Stimulated activated memory B cell treated with anti-CD40 and anti-IgM and Interleukin-4, amounts not matched to agents 10 μg/mL and 1 μg/mL and 100 μg/mL, for 72 hours (primary cell): ENCODE measurements at regions not wholly inside any gene's neighbourhood (a gene's known extent, or its start where the extent isn't known, plus 50 kb on each side); places are given as distances from the start of the nearest gene placed in this dataset.
"Not testable (repeated sequence)": the region's sequence is repeated elsewhere in the genome, so short reads cannot be mapped to it uniquely, and the experiment has no call there.

ENCODE experiments used
- ATAC-seq: fragments of 150-1000 bp; cut with Tn5 transposase; 2 replicates; pipeline ENCODE4 v1.10.0; 2021
- H3K27ac Mint-ChIP-seq: one replicate; pipeline ENCODE4 v1.8.0; 2022; ENCODE audit warnings: mild to moderate bottlenecking, mixed read lengths
- H3K27me3 Mint-ChIP-seq: one replicate; pipeline ENCODE4 v1.8.0; 2022; ENCODE audit warnings: mixed read lengths
- H3K36me3 Mint-ChIP-seq: one replicate; pipeline ENCODE4 v1.8.0; 2022; ENCODE audit warnings: mixed read lengths
- H3K4me1 Mint-ChIP-seq: one replicate; pipeline ENCODE4 v1.8.0; 2022; ENCODE audit warnings: mixed read lengths
- H3K4me3 Mint-ChIP-seq: one replicate; pipeline ENCODE4 v1.8.0; 2022; ENCODE audit warnings: mild to moderate bottlenecking, moderate library complexity, mixed read lengths
- H3K9me3 Mint-ChIP-seq: one replicate; pipeline ENCODE4 v1.8.0; 2022; ENCODE audit warnings: mixed read lengths

DNA sequence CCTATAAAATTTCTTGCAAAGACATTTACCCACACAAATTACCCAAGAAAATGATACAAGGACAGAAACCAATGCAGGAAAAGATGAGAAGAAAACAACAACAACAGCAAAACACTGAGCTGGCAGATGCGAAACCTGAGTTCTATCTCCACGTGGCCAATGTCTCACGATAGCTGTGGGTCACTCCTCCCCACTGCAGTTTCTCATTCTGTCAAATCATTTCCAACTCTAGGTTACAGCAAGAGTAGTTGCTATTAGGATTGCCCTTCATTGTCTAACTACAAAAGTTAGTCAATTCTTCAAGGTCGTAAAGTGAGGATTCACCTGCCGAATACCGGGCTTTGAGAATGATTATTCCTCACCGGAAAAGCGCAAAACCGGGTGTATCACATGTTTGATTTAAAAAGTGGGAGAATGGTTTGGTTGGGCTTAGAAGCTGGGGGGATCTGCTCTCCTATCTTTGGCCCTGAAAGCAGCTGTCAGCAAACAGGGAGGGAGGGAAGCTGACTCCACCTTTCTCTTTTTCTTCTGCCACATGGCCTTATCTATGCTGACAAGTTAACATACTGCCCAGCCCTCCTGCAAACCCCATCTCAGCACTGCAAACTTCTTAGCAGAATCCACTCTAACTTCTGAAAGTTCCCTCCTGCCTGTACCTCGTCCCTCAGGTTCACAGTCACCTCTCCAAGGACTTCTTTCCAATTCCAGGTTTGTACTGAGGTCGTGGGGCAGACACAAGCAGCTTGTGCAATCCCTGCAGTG, 473.0 kb downstream of the SOX11 start:
- ATAC-seq, result no peak
- H3K4me1 Mint-ChIP-seq, result peaks cover 10% of the 10 kb centered on the region
- H3K9me3 Mint-ChIP-seq, result peaks cover 6% of the 10 kb centered on the region
- H3K27ac Mint-ChIP-seq, result no peak overlapping the region
- no peaks in the 10 kb centered on the region for H3K27me3 Mint-ChIP-seq
- no peak overlapping the region for H3K4me3 Mint-ChIP-seq
- no peaks in the 10 kb centered on the region for H3K36me3 Mint-ChIP-seq

GRCh38 chr2:6167592-6168138, 475.5 kb downstream of the SOX11 start:
- no peaks in the 10 kb centered on the region for H3K36me3 Mint-ChIP-seq
- H3K27me3 Mint-ChIP-seq, result no peaks in the 10 kb centered on the region
- H3K4me1 Mint-ChIP-seq, result peaks cover 10% of the 10 kb centered on the region
- no peak overlapping the region for H3K27ac Mint-ChIP-seq
- no peak for ATAC-seq
- no peak overlapping the region for H3K4me3 Mint-ChIP-seq
- H3K9me3 Mint-ChIP-seq, result peaks cover 6% of the 10 kb centered on the region

DNA sequence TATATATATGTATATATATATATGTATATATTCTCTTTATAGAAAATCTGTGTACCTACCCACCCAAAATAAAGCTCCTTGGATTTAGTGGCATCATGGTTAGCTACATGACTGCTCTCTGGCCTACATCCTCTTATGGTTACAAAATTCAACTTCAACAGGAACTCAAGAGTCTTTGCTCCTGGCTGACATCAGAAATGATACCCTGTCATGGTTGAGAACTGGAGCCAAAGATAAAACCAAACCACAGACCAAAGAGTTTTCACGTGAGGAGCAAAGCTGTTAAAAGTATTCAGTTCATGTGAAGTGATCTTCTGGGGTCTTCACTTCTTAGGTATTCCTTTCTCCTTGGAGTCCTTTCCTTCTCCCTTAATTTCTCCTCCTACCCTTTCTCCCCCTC, 476.3 kb downstream of the SOX11 start:
- Mint-ChIP-seq H3K27ac (no peak overlapping the region), H3K4me3 (no peak overlapping the region)

GRCh38 chr2:6171294-6171693, 479.1 kb downstream of the SOX11 start:
- Mint-ChIP-seq H3K27ac (no peak overlapping the region), H3K27me3 (no peaks in the 10 kb centered on the region), H3K9me3 (peaks cover 8% of the 10 kb centered on the region), H3K4me1 (peaks cover 10% of the 10 kb centered on the region), H3K4me3 (no peak overlapping the region), H3K36me3 (no peaks in the 10 kb centered on the region)
- no peak for ATAC-seq

More for the DNA sequence above, 476.3 kb downstream of the SOX11 start:
- peaks cover 10% of the 10 kb centered on the region for H3K4me1 Mint-ChIP-seq
- no peaks in the 10 kb centered on the region for H3K27me3 Mint-ChIP-seq
- H3K36me3 Mint-ChIP-seq, result no peaks in the 10 kb centered on the region
- ATAC-seq, result no peak
- peaks cover 6% of the 10 kb centered on the region for H3K9me3 Mint-ChIP-seq

DNA sequence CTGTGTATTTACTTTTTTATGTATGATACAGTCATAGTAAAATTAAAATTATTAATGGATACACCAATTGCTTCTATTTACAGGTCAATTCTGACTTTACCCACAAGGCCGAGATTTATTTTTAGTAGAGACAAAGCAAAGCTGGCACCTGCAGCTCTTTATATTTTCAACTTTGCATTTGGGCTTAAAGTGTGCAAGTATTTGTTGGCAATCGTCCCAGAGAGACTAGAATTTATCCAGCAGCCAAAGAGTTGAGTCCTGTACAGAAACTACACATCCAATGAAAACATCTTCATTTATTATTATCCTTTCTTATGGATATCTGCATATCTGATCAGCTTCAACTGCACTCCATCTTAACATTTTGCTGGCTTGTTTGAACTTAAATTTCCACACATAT, 485.6 kb downstream of the SOX11 start:
- no peaks in the 10 kb centered on the region for H3K36me3 Mint-ChIP-seq
- ATAC-seq, result no peak
- H3K9me3 Mint-ChIP-seq, result peaks cover 2% of the 10 kb centered on the region
- H3K27ac Mint-ChIP-seq, result no peak overlapping the region
- H3K27me3 Mint-ChIP-seq, result no peaks in the 10 kb centered on the region
- H3K4me1 Mint-ChIP-seq, result no peaks in the 10 kb centered on the region
- no peak overlapping the region for H3K4me3 Mint-ChIP-seq

GRCh38 chr2:6181525-6181924, 489.3 kb downstream of the SOX11 start:
- Mint-ChIP-seq H3K27ac (no peak overlapping the region), H3K4me3 (no peak overlapping the region), H3K36me3 (no peaks in the 10 kb centered on the region), H3K27me3 (no peaks in the 10 kb centered on the region), H3K4me1 (peaks cover 9% of the 10 kb centered on the region), H3K9me3 (peaks cover 8% of the 10 kb centered on the region)
- no peak for ATAC-seq

DNA sequence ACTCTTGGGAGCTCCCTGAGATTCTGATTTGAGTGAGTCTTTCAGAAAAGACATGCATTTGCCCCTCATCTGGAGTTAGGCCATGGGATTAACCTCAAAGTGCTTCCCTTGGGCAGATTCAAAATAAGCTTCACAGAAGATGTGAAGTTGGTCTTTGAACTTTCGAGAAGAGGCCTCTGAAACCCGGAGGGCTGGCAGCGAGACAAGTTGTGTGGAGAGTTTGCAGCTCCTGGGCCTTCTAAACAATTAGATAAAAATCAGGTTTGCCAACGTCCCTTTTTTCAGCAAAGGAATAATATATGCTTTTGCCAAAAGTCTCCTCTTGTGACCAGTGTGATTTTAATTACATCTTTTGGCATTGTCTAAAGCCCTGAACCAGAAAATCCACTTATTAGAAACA, 489.7 kb downstream of the SOX11 start:
- Mint-ChIP-seq H3K27ac (no peak overlapping the region), H3K4me3 (no peak overlapping the region), H3K4me1 (peaks cover 9% of the 10 kb centered on the region), H3K9me3 (peaks cover 8% of the 10 kb centered on the region), H3K27me3 (no peaks in the 10 kb centered on the region), H3K36me3 (no peaks in the 10 kb centered on the region)
- ATAC-seq, result no peak

GRCh38 chr2:6183226-6183625, 491.0 kb downstream of the SOX11 start:
- Mint-ChIP-seq H3K4me3 (no peak overlapping the region), H3K4me1 (peaks cover 9% of the 10 kb centered on the region), H3K27me3 (no peaks in the 10 kb centered on the region), H3K36me3 (no peaks in the 10 kb centered on the region), H3K9me3 (peaks cover 8% of the 10 kb centered on the region), H3K27ac (no peak overlapping the region)
- ATAC-seq, result no peak

GRCh38 chr2:6184532-6185292, 492.5 kb downstream of the SOX11 start:
- no peak overlapping the region for H3K27ac Mint-ChIP-seq
- no peaks in the 10 kb centered on the region for H3K36me3 Mint-ChIP-seq
- H3K27me3 Mint-ChIP-seq, result no peaks in the 10 kb centered on the region
- H3K9me3 Mint-ChIP-seq, result peaks cover 11% of the 10 kb centered on the region
- H3K4me1 Mint-ChIP-seq, result peaks cover 9% of the 10 kb centered on the region
- H3K4me3 Mint-ChIP-seq, result no peak overlapping the region
- ATAC-seq, result no peak

GRCh38 chr2:6186332-6187151, 494.4 kb downstream of the SOX11 start:
- Mint-ChIP-seq H3K27me3 (no peaks in the 10 kb centered on the region), H3K27ac (no peak overlapping the region), H3K9me3 (peaks cover 11% of the 10 kb centered on the region), H3K4me1 (peaks cover 9% of the 10 kb centered on the region), H3K4me3 (no peak overlapping the region), H3K36me3 (no peaks in the 10 kb centered on the region)
- no peak for ATAC-seq

- Mint-ChIP-seq H3K4me1 (no peaks in the 10 kb centered on the region), H3K27ac (no peak overlapping the region), H3K27me3 (no peaks in the 10 kb centered on the region), H3K36me3 (no peaks in the 10 kb centered on the region), H3K4me3 (no peak overlapping the region), H3K9me3 (peaks cover 9% of the 10 kb centered on the region)
- ATAC-seq, result no peak
These were observed 504.3 kb downstream of the SOX11 start for GRCh38 chr2:6196449-6196848.

DNA sequence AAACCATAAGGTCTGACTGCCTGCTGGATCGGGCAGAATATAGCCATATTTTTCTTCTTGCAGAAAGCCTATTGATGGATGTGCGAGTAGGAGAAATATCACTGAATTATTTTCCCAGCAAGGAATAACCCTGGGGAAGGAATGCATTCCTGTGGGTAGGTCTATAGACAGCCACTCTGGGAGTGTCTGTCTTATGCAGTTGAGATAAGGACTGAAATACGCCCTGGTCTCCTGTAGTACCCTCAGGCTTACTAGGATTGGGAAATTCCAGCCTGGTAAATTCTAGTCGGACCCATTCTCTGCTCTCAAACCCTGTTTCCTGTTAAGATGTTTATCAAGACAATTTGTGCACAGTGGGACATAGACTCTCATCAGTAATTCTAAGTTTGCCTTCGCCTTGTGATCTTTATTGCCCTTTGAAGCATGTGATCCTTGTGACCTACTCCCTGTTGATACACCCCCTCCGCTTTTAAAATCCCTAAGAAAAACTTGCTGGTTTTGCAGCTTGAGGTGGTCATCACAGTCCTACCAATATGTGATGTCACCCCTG, 506.3 kb downstream of the SOX11 start:
- not testable (repeated sequence) for H3K4me1 Mint-ChIP-seq, H3K27ac Mint-ChIP-seq, H3K27me3 Mint-ChIP-seq, H3K4me3 Mint-ChIP-seq, ATAC-seq, H3K36me3 Mint-ChIP-seq, H3K9me3 Mint-ChIP-seq

- ATAC-seq, result no peak
- Mint-ChIP-seq H3K27me3 (no peaks in the 10 kb centered on the region), H3K36me3 (no peaks in the 10 kb centered on the region), H3K4me3 (no peak overlapping the region), H3K9me3 (peaks cover 11% of the 10 kb centered on the region), H3K27ac (no peak overlapping the region), H3K4me1 (no peaks in the 10 kb centered on the region)
These were observed 510.6 kb downstream of the SOX11 start for GRCh38 chr2:6202756-6203155.

GRCh38 chr2:6203291-6203959, 511.2 kb downstream of the SOX11 start:
- Mint-ChIP-seq H3K36me3 (no peaks in the 10 kb centered on the region), H3K4me1 (no peaks in the 10 kb centered on the region), H3K4me3 (no peak overlapping the region), H3K27ac (no peak overlapping the region), H3K9me3 (peaks cover 7% of the 10 kb centered on the region), H3K27me3 (no peaks in the 10 kb centered on the region)
- ATAC-seq, result no peak
